ENCODE measurements at regions not wholly inside any gene's neighbourhood (a gene's known extent, or its start where the extent isn't known, plus 50 kb on each side); places are given as distances from the start of the nearest gene placed in this dataset.
"Not testable (repeated sequence)": the region's sequence is repeated elsewhere in the genome, so short reads cannot be mapped to it uniquely, and the experiment has no call there.

- no peak for DNase-seq
Measured at GRCh38 chr2:237218756-237219155, 133.1 kb downstream of the COPS8 start.

GRCh38 chr2:237219826-237220225 lies 134.1 kb downstream of the COPS8 start:
- DNase-seq = no peak

- no peak for DNase-seq
Measured at GRCh38 chr2:237221443-237221842, 135.8 kb downstream of the COPS8 start.

DNA sequence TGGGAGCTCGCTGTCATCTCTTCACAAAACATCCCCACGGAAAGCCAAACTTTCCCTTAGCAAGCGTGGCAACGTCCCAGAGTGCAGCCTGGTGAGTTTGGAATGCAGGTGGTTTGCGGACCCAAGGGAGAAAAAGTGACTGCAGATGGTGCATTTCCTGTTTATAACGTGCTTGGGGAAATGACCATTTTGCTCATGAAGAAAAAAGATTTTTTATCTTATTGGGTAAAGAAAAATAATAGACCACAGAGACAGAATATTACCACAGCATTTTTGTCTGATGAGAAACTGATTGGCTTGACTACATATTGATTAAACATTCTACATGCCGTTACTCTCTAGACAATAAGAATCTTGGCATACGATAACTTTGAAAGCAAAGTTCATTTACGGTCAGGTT lies 136.5 kb downstream of the COPS8 start:
- no peak for DNase-seq

- DNase-seq = no peak
Measured at GRCh38 chr2:237222601-237223041, 136.9 kb downstream of the COPS8 start.

DNA sequence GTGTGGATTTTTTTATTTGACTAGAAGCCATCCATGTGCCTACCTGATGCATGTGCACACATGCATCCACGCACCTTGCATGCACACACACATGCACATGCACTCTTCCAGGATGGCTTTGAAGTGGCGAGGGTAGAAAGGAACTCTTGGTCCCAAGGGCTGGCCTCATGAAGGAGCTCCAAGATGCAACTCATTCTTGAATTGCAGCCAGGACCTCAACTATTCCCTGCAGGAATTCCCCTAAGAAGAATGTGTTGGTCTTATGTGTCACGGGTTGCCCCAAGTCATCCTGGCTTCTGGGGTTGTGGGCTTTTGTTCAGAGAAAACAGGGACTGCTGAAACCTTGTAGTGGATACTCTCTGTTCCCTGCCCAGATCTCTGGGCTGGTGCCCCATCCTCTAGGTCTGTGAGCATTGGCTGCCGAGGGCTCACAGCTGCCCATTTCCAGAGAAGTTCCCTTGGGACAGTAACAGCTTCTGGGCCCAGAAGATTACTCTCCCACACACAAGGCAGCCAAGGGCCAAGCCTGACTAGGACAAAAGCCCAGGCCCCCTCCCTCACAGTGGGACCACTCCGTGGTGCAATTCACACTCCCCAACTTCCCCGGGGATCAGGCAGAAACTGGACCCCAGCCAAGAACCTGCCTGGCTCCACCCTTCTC lies 137.6 kb downstream of the COPS8 start:
- DNase-seq = peak; percentile 31

DNA sequence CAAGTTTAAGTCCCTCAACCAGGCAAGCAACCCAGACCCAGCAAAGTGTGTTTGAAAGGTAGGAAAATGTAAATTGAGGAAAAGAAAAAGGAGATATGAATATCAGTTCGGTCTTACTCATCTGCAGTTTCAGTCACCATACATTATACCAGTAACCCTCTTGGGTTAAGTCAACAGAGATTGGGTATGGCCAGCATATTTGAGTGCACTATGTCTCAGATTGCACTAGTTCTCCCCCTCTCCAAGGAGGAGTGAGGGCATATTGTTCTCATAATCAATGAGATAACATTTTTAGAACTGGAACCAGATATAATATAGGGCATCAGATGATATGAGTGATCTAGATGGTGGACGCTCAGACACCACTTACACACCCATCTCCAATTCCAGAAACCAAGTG lies 141.5 kb downstream of the COPS8 start:
- DNase-seq = no peak

GRCh38 chr2:237227592-237228280 lies 142.0 kb downstream of the COPS8 start:
- no peak for DNase-seq

GRCh38 chr2:237228281-237228625 lies 142.6 kb downstream of the COPS8 start:
- DNase-seq = no peak

DNA sequence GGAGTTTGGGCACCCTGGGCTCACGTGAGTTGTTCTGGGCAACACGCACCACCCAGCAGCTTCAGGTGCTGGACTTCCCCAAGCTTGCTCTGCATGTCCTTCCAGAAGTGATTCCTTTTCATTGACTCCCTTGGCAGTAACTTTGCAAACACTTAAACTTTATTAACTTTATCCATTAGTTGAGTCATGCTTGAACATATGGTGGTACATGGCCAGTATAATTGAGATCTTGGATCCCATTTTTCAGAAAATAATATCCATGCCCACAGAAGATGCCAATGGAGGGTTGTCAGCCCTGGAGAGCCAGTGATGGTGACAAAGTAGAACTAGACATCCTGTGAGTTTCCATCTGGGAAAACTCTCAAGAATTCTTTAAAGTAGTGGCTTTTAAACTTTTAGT lies 144.2 kb downstream of the COPS8 start:
- no peak for DNase-seq

- no peak for DNase-seq
Measured at GRCh38 chr2:237230355-237230754, 144.7 kb downstream of the COPS8 start.

GRCh38 chr2:237231593-237231992 lies 145.9 kb downstream of the COPS8 start:
- no peak for DNase-seq

DNA sequence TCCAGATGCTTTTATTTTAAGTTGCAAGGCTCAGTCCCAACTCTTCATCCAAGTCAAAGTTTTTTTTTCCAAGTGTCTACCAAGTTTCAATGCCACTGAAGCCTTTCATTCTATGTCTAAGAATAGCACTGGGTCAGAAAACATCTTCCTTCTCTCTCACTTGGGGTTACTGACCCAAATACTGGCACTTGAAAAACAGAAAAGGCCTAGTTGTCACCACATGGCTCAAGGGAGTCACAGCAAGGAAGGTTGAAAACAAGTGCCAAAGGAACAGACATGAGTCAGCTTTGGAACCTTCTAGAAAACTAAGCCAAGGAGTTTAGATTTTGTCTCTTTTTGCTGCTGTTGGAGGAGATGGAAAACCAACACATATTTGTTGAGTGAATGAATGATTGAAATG lies 146.5 kb downstream of the COPS8 start:
- DNase-seq = no peak

GRCh38 chr2:237234268-237234667 lies 148.6 kb downstream of the COPS8 start:
- DNase-seq = no peak

DNA sequence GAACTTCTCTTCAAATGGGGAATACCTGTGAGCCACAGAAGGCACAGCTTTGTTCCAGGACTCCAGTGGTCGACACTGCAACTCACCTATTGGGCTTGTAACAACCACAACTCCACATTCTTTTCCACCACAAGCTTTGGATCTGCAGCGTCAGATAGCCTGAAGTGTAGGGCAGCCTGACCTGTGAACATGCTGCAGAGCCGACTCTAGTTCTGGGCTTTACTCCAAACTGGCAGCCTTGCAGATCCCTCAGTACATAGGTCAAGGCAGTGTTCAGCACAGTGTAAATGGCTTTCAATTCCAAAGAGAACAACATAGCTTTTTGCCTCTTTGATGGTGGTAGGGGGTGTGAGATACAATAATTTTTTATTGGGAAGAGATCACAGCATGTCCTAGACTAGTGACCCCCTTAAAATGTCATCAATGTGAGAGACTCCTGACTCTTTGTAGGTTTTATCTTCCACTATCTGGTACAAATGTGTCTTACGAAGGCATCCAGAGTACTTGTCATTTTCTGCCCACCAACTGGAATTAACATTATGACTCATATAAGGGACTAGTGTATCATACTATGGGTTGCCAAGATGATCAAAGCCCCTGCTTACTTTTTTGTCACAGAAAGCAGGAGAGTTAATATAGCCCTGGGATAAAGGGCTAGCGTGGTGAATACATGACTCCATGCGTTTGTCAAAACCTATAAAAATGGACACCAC lies 149.8 kb downstream of the COPS8 start:
- no peak for DNase-seq

- DNase-seq = no peak
Measured at GRCh38 chr2:237236188-237236587, 150.5 kb downstream of the COPS8 start.

DNA sequence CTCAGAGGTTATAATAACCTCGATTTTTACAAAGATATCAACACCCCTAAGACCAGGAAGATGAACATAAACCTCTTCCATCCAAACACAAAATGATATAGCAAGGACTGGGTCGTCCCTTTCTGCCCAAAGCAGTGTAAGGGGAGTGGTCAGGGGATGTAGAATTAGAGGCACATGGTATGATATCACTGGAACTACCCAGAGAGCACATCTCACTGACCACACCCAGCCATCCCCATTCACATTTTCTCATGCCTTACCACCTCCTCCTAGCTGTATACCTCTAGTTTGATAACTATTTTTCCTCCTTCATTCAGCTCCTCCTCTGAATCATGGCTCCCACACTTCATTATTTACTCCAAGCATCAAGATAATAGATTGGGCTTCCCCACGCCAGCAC lies 152.6 kb downstream of the COPS8 start:
- DNase-seq = no peak

GRCh38 chr2:237240252-237240651 lies 154.6 kb downstream of the COPS8 start:
- DNase-seq = no peak

DNA sequence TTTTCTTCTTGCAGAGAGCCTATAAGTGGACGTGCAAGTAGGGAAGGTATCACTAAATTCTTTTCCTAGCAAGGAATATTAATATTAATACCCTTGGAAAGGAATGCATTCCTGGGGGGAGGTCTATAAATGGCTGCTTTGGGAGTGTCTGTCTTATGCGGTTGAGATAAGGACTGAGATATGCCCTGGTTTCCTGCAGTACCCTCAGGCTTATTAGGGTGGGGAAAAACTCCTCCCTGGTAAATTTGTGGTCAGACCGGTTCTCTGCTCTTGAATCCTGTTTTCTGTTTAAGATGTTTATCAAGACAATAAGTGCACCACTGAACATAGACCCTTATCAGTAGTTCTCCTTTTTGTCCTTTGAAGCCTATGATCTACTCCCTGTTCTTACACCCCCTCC lies 155.2 kb downstream of the COPS8 start:
- DNase-seq = not testable (repeated sequence)

- no peak for DNase-seq
Measured at GRCh38 chr2:237242091-237242536, 156.4 kb downstream of the COPS8 start.

DNA sequence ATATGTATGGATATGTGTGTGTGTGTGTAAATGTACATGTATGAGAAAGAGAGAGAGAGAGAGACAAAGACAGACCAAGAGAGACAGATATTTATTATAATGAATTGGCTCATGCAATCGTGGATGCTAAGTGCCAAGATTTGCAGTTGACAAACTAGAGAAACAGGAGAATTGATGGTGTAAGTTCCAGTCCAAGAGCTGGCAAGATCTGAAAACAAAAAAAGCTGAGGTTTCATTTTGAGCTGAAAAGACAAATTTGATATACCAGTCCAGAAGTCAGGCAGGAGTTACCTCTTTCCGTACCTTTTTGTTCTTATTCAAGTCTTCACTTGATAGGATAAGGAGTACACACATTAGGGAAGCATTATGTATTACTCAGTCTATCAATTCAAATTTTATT lies 157.8 kb downstream of the COPS8 start:
- no peak for DNase-seq

DNA sequence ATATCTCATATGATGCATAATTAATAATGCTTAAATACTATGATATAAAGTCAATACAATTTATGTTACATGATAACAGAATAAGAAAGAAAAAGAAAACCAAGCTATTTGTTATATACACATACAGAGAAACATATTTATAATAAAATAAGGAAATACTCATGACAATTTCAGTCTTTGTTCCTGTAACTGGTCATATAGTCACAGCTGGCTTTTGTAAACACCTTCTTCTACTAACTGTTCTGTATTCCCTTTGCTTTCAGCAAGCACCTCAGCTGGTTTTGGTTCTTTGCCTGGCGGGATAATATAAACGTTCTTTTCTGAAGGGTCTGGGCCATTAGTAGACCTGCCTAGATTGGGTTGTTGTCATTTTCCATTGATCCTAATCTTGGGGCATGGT lies 158.5 kb downstream of the COPS8 start:
- no peak for DNase-seq

DNA sequence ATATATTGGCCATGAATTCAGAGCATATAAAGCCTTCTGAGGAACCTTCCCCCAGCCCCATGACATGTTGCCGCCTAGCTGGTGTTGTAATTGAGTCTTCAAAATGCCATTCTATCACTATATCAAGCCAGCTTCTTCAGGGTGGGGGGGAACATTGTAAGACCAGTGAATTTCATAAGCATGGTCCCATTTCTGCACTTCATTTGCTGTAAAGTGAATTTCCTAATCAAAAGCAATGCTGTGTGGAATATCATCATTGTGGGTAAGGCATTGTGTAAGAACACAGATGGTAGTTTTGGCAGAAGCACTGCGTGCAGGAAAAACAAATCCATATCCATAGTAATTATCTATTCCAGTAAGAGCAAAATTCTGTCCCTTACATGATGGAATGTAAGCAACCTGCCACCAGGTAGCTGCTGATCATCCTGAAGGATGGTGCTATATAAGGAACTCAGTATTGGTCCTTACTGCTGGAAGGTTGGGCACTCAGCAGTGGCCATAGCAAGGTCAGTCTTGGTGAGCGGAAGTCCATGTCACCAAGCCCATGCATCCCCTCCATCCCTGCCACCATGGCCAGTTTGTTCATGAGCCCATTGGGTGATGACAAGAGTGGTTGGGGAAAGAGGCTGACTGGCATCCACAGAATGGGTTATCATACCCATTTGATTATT lies 159.4 kb downstream of the COPS8 start:
- DNase-seq = no peak

GRCh38 chr2:237250599-237250998 lies 163.4 kb downstream of the COL6A3 start:
- DNase-seq = no peak
